ENCODE measurements at regions not wholly inside any gene's neighbourhood (a gene's known extent, or its start where the extent isn't known, plus 50 kb on each side); places are given as distances from the start of the nearest gene placed in this dataset.

DNA sequence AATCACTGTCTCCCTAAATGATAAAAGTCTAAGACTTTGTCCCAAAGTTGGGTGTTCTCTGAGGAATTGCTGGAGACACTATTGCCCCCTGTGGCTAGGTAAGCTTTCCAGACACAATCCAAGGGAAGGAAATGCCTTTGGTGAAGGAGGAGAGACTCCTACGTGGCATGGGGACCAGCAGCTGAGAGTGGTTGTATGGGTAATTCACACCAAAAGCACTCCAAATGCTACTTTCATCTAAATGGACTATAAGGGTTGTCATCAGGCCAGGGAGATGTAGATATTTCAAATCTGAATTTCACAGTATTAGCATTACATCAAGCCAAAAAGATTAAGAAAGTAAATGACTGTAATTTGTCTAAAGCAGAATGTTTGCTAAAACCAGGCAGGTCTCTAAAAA is 400.8 kb upstream of the THBS1 start:
- H3K4me3 ChIP-seq (ENCODE audit: low read length), result no peak overlapping the region
- H3K4me1 ChIP-seq (ENCODE audit: control insufficient read depth, low read depth, low read length), result no peaks in the 10 kb centered on the region
- no peak overlapping the region for H3K9ac ChIP-seq (ENCODE audit: low read length)
- no peaks in the 10 kb centered on the region for H3K9me3 ChIP-seq (ENCODE audit: control insufficient read depth, low read depth, low read length)
- H3K27me3 ChIP-seq (ENCODE audit: control insufficient read depth, insufficient read depth, low read length), result no peaks in the 10 kb centered on the region
- H3K27ac ChIP-seq (ENCODE audit: low read length), result no peak overlapping the region
- H3K36me3 ChIP-seq (ENCODE audit: control insufficient read depth, low read depth, low read length), result no peaks in the 10 kb centered on the region

- Histone ChIP-seq H3K9me3 (ENCODE audit: control insufficient read depth, low read depth, low read length) (no peaks in the 10 kb centered on the region), H3K27me3 (ENCODE audit: control insufficient read depth, insufficient read depth, low read length) (no peaks in the 10 kb centered on the region), H3K4me1 (ENCODE audit: control insufficient read depth, low read depth, low read length) (no peaks in the 10 kb centered on the region), H3K36me3 (ENCODE audit: control insufficient read depth, low read depth, low read length) (no peaks in the 10 kb centered on the region), H3K9ac (ENCODE audit: low read length) (no peak overlapping the region), H3K4me3 (ENCODE audit: low read length) (no peak overlapping the region), H3K27ac (ENCODE audit: low read length) (no peak overlapping the region)
Observed at GRCh38 chr15:39180483-39180933, 400.4 kb upstream of the THBS1 start.

GRCh38 chr15:39181056-39181747 is 399.7 kb upstream of the THBS1 start:
- Histone ChIP-seq H3K27ac (ENCODE audit: low read length) (no peak overlapping the region), H3K36me3 (ENCODE audit: control insufficient read depth, low read depth, low read length) (no peaks in the 10 kb centered on the region), H3K9ac (ENCODE audit: low read length) (no peak overlapping the region), H3K27me3 (ENCODE audit: control insufficient read depth, insufficient read depth, low read length) (no peaks in the 10 kb centered on the region), H3K4me3 (ENCODE audit: low read length) (no peak overlapping the region), H3K9me3 (ENCODE audit: control insufficient read depth, low read depth, low read length) (no peaks in the 10 kb centered on the region), H3K4me1 (ENCODE audit: control insufficient read depth, low read depth, low read length) (no peaks in the 10 kb centered on the region)

GRCh38 chr15:39181940-39182339 is 398.9 kb upstream of the THBS1 start:
- Histone ChIP-seq H3K9ac (ENCODE audit: low read length) (no peak overlapping the region), H3K36me3 (ENCODE audit: control insufficient read depth, low read depth, low read length) (no peaks in the 10 kb centered on the region), H3K27ac (ENCODE audit: low read length) (no peak overlapping the region), H3K4me3 (ENCODE audit: low read length) (no peak overlapping the region), H3K9me3 (ENCODE audit: control insufficient read depth, low read depth, low read length) (no peaks in the 10 kb centered on the region), H3K27me3 (ENCODE audit: control insufficient read depth, insufficient read depth, low read length) (no peaks in the 10 kb centered on the region), H3K4me1 (ENCODE audit: control insufficient read depth, low read depth, low read length) (no peaks in the 10 kb centered on the region)

- Histone ChIP-seq H3K4me1 (ENCODE audit: control insufficient read depth, low read depth, low read length) (no peaks in the 10 kb centered on the region), H3K9ac (ENCODE audit: low read length) (no peak overlapping the region), H3K4me3 (ENCODE audit: low read length) (no peak overlapping the region), H3K9me3 (ENCODE audit: control insufficient read depth, low read depth, low read length) (no peaks in the 10 kb centered on the region), H3K27me3 (ENCODE audit: control insufficient read depth, insufficient read depth, low read length) (no peaks in the 10 kb centered on the region), H3K27ac (ENCODE audit: low read length) (no peak overlapping the region), H3K36me3 (ENCODE audit: control insufficient read depth, low read depth, low read length) (no peaks in the 10 kb centered on the region)
Observed at GRCh38 chr15:39183164-39183881, 397.6 kb upstream of the THBS1 start.

DNA sequence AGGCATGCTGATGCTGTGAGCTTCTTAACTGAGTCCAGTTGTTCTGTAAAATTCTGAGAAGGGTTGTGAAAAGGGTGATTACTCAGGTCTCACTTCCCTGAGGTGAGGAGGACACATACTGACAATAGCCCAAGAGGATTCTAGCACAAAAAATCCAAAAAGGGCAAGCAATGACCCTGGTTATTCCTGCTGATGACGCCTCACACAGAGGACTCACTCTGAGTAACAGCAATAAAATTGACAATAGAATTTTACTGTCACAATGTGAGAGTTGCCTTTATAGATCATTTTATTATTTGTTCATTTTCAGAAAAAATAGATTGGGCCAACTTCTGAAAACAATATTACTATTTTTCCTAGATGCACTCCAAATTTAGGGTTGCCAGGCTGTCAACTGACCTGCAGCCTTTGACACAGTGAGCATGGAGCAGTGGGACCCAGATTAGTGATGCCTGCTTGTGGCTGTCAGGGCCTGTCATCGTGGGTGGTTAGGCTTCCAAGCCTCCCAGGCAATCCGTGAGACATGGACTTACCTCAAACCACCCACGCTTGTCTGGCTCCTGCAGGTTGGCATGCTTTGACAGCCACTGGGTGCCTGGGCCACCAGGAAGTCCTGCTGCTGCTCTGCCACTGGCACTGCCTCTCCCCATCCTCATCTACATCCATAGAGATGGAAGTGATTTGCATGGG is 396.0 kb upstream of the THBS1 start:
- H3K4me1 ChIP-seq (ENCODE audit: control insufficient read depth, low read depth, low read length), result no peaks in the 10 kb centered on the region
- H3K36me3 ChIP-seq (ENCODE audit: control insufficient read depth, low read depth, low read length), result no peaks in the 10 kb centered on the region
- H3K27ac ChIP-seq (ENCODE audit: low read length), result no peak overlapping the region
- no peaks in the 10 kb centered on the region for H3K9me3 ChIP-seq (ENCODE audit: control insufficient read depth, low read depth, low read length)
- H3K4me3 ChIP-seq (ENCODE audit: low read length), result no peak overlapping the region
- no peaks in the 10 kb centered on the region for H3K27me3 ChIP-seq (ENCODE audit: control insufficient read depth, insufficient read depth, low read length)
- H3K9ac ChIP-seq (ENCODE audit: low read length), result no peak overlapping the region

DNA sequence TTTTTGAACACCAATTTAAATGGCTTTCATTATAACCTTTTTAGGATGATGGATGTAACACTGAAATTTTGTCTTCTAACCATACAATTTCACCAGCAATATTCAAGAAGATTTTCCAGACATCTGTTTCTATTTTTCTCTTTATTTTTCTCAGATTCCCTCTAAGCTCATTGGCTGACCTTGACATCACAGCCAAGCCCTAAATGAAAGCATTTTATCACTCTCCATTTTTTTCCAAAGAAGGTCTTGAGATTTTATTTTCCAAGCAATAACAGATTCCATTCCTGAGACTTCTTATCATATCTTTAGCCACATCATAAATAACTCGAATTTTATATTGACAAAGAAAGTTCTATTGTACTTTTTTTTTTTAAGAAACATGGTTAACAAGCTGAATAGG is 392.6 kb upstream of the THBS1 start:
- no peaks in the 10 kb centered on the region for H3K9me3 ChIP-seq (ENCODE audit: control insufficient read depth, low read depth, low read length)
- no peak overlapping the region for H3K4me3 ChIP-seq (ENCODE audit: low read length)
- H3K27ac ChIP-seq (ENCODE audit: low read length), result no peak overlapping the region
- no peaks in the 10 kb centered on the region for H3K4me1 ChIP-seq (ENCODE audit: control insufficient read depth, low read depth, low read length)
- no peaks in the 10 kb centered on the region for H3K27me3 ChIP-seq (ENCODE audit: control insufficient read depth, insufficient read depth, low read length)
- no peaks in the 10 kb centered on the region for H3K36me3 ChIP-seq (ENCODE audit: control insufficient read depth, low read depth, low read length)
- no peak overlapping the region for H3K9ac ChIP-seq (ENCODE audit: low read length)

GRCh38 chr15:39188930-39189329 is 391.9 kb upstream of the THBS1 start:
- Histone ChIP-seq H3K36me3 (ENCODE audit: control insufficient read depth, low read depth, low read length) (no peaks in the 10 kb centered on the region), H3K4me3 (ENCODE audit: low read length) (no peak overlapping the region), H3K9ac (ENCODE audit: low read length) (no peak overlapping the region), H3K9me3 (ENCODE audit: control insufficient read depth, low read depth, low read length) (no peaks in the 10 kb centered on the region), H3K27me3 (ENCODE audit: control insufficient read depth, insufficient read depth, low read length) (no peaks in the 10 kb centered on the region), H3K27ac (ENCODE audit: low read length) (no peak overlapping the region), H3K4me1 (ENCODE audit: control insufficient read depth, low read depth, low read length) (no peaks in the 10 kb centered on the region)

GRCh38 chr15:39191871-39192291 is 389.0 kb upstream of the THBS1 start:
- no peak overlapping the region for H3K27ac ChIP-seq (ENCODE audit: low read length)
- H3K36me3 ChIP-seq (ENCODE audit: control insufficient read depth, low read depth, low read length), result no peaks in the 10 kb centered on the region
- no peak overlapping the region for H3K9ac ChIP-seq (ENCODE audit: low read length)
- H3K9me3 ChIP-seq (ENCODE audit: control insufficient read depth, low read depth, low read length), result no peaks in the 10 kb centered on the region
- no peaks in the 10 kb centered on the region for H3K27me3 ChIP-seq (ENCODE audit: control insufficient read depth, insufficient read depth, low read length)
- no peaks in the 10 kb centered on the region for H3K4me1 ChIP-seq (ENCODE audit: control insufficient read depth, low read depth, low read length)
- H3K4me3 ChIP-seq (ENCODE audit: low read length), result no peak overlapping the region

- Histone ChIP-seq H3K9ac (ENCODE audit: low read length) (no peak overlapping the region), H3K9me3 (ENCODE audit: control insufficient read depth, low read depth, low read length) (no peaks in the 10 kb centered on the region), H3K4me1 (ENCODE audit: control insufficient read depth, low read depth, low read length) (no peaks in the 10 kb centered on the region), H3K4me3 (ENCODE audit: low read length) (no peak overlapping the region), H3K36me3 (ENCODE audit: control insufficient read depth, low read depth, low read length) (no peaks in the 10 kb centered on the region), H3K27ac (ENCODE audit: low read length) (no peak overlapping the region), H3K27me3 (ENCODE audit: control insufficient read depth, insufficient read depth, low read length) (no peaks in the 10 kb centered on the region)
Observed at GRCh38 chr15:39192351-39192750, 388.5 kb upstream of the THBS1 start.

DNA sequence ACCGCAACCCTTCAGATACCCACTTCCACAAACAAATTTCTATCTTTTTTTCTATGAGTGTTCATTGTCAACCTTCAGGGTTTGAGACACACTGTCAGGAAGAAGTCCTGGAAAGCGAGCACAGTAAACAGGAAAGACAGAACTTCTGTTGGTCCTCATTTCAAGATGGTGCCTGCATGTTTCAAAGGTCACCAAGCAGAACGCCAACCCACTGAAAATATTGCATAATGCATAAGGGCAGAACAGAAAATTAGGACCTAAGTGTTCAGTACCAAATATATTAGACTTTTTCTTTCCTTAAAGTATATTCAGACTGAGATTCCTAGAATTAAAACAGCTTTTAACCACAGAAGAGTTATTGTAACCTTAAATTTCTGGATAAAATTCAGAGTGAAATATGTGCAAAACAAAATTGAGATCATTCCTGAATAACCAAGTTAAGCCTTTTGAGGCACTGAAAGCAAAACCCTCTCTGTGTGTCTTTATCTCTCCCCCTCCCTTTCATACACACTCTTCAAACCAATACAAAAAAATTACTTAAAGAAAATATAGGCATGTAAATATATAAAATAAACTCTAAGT is 387.8 kb upstream of the THBS1 start:
- Histone ChIP-seq H3K4me3 (ENCODE audit: low read length) (no peak overlapping the region), H3K4me1 (ENCODE audit: control insufficient read depth, low read depth, low read length) (no peaks in the 10 kb centered on the region), H3K9ac (ENCODE audit: low read length) (no peak overlapping the region), H3K9me3 (ENCODE audit: control insufficient read depth, low read depth, low read length) (no peaks in the 10 kb centered on the region), H3K36me3 (ENCODE audit: control insufficient read depth, low read depth, low read length) (no peaks in the 10 kb centered on the region), H3K27me3 (ENCODE audit: control insufficient read depth, insufficient read depth, low read length) (no peaks in the 10 kb centered on the region), H3K27ac (ENCODE audit: low read length) (no peak overlapping the region)
